HG02840 (cell line): ENCODE measurements at regions not wholly inside any gene's neighbourhood (a gene's known extent, or its start where the extent isn't known, plus 50 kb on each side); places are given as distances from the start of the nearest gene placed in this dataset.
"Not testable (repeated sequence)": the region's sequence is repeated elsewhere in the genome, so short reads cannot be mapped to it uniquely, and the experiment has no call there.

ENCODE experiments used
- ATAC-seq: cut with Tn5 transposase; IDR thresholded peaks from one replicate; pipeline ENCODE4 v1.9.1; 2021; ENCODE audit warnings: mild to moderate bottlenecking, moderate library complexity, moderate number of reproducible peaks; ENCODE audit not compliant: unreplicated experiment, low FRiP score

GRCh38 chr2:138424436-138425140 is 77.0 kb upstream of the SPOPL start:
- no peak for ATAC-seq

DNA sequence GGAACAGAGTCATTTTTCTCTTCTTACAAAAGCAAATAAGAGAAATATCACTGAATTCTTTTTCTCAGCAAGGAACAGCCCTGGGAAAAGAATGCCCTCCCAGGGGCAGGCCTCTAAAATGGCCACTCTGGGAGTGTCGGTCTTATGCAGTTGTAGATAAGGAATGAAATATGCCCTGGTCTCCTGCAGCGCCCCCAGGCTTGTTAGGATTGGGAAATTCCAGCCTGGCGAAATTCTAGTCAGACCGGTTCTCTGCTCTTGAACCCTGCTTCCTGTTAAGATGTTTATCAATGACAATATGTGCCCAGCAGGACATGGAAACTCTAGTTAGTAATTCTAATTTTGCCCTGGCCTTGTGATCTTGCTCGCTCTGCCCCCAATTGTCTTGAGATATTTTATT is 75.5 kb upstream of the SPOPL start:
- not testable (repeated sequence) for ATAC-seq

- ATAC-seq = no peak
Measured at GRCh38 chr2:138428710-138429440, 72.7 kb upstream of the SPOPL start.

DNA sequence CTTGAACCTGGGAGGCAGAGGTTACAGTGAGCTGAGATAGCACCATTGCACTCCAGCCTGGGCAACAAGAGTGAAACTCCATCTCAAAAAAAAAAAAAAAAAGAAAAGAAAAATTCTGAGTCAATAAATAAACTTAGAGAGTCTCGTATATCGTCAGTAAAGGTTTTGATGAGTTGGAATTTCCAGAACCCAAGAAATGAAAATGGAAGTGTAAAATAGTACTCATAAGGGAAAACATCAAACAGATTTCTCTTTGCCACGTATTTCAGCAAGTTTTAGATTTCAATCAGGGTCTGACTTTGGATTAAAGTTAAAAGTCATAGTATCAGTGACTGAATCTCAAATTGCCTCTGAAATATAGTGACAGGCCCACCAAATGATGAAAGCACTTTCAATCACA is 71.4 kb upstream of the SPOPL start:
- no peak for ATAC-seq

GRCh38 chr2:138432971-138433370 is 68.6 kb upstream of the SPOPL start:
- no peak for ATAC-seq

GRCh38 chr2:138433995-138434951 is 67.3 kb upstream of the SPOPL start:
- no peak for ATAC-seq

GRCh38 chr2:138435701-138436100 is 65.9 kb upstream of the SPOPL start:
- ATAC-seq = no peak

DNA sequence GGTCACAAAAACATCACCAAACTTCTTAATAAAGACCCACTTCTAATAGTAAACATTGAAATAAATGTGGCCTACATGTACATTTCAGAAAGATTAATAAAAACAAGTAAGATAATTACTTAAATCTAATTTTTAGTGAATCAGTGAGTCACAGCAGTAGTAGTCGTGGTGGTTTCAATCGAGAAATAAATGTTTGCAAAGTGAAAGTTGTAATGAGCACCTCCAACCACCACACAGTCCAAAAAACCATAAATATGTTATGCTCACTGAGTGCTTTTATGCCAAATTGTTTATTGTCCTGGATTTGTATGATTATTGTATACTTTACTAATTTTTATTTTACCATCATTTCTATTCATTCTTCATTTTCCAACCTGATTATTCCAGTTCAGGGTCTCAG is 61.8 kb upstream of the SPOPL start:
- ATAC-seq = no peak

- no peak for ATAC-seq
Measured at GRCh38 chr2:138440759-138441158, 60.8 kb upstream of the SPOPL start.

DNA sequence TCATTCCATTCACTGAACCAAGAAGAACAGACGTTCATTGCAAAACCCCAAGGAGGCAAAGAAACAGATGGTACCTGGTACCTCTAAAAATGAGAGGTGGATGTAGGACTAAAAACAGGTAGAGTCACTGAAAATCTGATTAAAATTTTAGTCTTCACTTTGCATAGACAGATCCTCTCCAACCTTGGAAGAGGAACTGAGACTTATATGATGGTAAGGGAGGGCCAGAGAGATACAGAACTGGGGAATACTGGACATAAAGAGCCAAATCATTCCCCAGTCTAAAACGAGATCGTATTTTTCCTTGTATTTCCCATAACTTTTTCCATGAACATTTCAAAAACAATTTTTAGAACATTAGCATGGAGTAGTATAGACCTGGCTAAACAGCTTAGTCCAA is 59.7 kb upstream of the SPOPL start:
- ATAC-seq = no peak

DNA sequence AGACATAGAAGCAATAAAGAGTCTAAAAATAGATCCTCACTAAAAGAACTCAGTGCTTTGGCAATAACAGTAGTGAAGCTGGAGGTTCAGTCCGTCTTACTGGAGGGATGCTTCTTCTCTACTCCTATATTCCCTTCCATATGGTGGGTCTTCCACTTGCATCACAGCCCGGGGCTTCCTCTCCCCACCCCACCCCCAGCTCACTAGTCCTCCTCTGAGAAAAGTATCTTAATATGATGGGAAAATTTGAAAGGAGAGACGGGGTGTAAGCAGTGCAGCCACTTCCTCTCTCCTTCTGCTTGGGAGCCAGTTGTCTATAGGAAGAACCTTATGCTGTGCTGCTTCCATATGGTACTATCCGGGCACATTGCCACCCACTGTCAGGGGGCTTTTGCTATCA is 57.2 kb upstream of the SPOPL start:
- ATAC-seq = no peak

- ATAC-seq = no peak
Measured at GRCh38 chr2:138445227-138445626, 56.3 kb upstream of the SPOPL start.

- ATAC-seq = no peak
Measured at GRCh38 chr2:138446043-138446442, 55.5 kb upstream of the SPOPL start.

GRCh38 chr2:138447889-138448570 is 53.5 kb upstream of the SPOPL start:
- no peak for ATAC-seq
